VCaP (cell line): ENCODE measurements at regions not wholly inside any gene's neighbourhood (a gene's known extent, or its start where the extent isn't known, plus 50 kb on each side); places are given as distances from the start of the nearest gene placed in this dataset.

Source experiments
- H3K27ac ChIP-seq: fragments of 450-650 bp; 2 replicates; pipeline ENCODE4 v1.5.1; 2017
- TF ChIP-seq, protein P1 (sequence below): fragments of 450-650 bp; conservative IDR thresholded peaks from 2 replicates; pipeline ENCODE4 v1.5.1; 2017; ENCODE audit warnings: mild to moderate bottlenecking, moderate library complexity

DNA sequence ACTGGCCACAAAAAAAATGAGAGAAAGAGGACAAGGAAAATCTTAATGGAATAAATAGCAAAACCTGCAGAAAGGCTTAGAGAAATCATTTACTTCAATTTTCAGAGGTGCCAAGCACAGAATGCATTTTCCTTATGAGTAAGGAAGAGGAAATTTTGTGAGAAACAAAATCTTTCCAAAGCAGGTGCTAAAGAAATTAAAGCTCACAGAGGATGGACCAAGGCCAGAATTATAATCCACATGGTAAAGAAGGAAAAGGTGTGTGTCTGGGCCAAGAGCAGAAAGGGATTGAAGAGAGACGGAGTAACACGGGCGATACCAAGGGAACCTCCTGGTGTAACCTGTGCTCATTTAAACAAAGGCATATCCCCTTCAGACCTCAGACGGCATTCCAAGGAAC, 340.0 kb upstream of the NFIA start:
- H3K27ac ChIP-seq = no peak overlapping the region
- TF ChIP-seq, protein P1, sequence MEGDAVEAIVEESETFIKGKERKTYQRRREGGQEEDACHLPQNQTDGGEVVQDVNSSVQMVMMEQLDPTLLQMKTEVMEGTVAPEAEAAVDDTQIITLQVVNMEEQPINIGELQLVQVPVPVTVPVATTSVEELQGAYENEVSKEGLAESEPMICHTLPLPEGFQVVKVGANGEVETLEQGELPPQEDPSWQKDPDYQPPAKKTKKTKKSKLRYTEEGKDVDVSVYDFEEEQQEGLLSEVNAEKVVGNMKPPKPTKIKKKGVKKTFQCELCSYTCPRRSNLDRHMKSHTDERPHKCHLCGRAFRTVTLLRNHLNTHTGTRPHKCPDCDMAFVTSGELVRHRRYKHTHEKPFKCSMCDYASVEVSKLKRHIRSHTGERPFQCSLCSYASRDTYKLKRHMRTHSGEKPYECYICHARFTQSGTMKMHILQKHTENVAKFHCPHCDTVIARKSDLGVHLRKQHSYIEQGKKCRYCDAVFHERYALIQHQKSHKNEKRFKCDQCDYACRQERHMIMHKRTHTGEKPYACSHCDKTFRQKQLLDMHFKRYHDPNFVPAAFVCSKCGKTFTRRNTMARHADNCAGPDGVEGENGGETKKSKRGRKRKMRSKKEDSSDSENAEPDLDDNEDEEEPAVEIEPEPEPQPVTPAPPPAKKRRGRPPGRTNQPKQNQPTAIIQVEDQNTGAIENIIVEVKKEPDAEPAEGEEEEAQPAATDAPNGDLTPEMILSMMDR = no peak

DNA sequence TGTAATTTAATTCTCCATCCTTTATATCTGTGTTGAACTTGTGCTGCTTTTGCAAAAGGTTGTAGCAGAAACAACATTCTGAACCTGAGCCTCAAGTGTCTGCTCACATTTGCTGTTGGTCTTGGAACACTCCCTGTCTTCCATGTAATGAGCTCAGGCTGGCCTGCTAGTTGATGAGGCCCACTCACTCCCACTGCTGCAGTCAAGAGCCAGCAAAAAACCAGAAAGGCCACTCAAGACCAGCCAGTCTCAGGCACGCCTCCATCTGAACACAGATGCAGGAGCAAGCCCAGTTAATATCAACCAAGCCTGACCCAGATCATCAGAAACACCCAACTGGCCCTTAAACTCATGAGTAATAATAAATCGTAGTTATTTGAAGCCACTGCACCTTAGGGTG, 342.2 kb upstream of the NFIA start:
- TF ChIP-seq, protein P1 = no peak
- no peak overlapping the region for H3K27ac ChIP-seq

DNA sequence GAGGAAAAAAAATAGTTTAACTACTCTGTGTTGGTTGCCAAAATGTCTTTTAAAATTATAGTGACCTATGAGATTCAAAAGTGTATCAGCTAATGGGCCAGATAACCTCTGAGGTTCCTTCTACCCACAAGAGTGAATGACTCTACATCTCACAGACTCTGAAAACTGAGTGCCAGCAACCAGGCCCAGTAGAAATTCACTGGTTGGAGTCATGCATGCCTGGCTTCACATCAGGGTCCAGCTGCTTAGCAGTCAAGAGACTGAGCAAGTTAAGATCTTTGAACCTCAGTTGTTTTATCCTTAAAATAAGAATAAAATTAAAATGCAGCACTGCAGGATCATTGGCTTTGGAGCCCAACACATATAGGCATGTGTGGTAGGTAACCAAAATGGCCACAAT, 342.6 kb upstream of the NFIA start:
- TF ChIP-seq, protein P1 = no peak
- H3K27ac ChIP-seq = no peak overlapping the region

DNA sequence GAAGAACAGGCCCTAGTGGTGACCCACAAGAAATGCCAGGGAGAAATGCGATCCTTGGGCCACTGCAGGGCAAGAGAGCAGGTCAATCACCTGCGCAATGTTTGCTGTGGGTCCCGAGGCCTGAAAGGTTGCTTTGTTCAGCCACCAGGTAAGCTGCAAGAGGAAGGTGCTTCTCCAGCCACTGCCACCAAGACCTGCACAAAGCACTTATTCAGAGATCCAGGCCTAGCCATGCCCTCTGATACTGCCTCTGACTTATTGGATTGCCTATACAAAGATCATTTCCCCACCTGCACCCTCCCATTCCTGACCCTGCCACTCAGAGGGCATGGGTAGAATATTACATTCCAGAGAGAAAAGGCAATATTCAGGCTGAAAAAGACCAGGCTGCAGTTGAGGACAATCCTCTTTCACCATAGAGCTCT, 349.4 kb upstream of the NFIA start:
- H3K27ac ChIP-seq = no peak overlapping the region
- TF ChIP-seq, protein P1 = no peak

DNA sequence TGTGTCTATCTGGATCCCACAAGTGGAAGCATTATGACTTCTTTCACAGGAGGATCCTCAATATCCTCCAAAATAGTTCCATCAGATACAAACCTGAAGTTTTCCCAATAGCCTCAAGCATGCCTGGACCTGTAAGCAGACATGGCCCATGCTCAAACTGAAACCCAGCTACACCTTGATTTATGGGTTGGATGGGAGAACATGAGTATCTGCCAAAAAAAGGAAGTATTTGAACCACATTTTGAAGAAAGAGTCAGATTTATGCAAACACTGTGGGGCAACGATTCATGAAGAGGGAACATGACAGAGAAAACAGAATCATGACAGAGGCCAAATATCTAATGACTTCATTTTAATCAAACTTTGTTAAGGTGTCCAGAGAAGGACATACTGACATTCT, 351.0 kb upstream of the NFIA start:
- TF ChIP-seq, protein P1 = no peak
- H3K27ac ChIP-seq = no peak overlapping the region

DNA sequence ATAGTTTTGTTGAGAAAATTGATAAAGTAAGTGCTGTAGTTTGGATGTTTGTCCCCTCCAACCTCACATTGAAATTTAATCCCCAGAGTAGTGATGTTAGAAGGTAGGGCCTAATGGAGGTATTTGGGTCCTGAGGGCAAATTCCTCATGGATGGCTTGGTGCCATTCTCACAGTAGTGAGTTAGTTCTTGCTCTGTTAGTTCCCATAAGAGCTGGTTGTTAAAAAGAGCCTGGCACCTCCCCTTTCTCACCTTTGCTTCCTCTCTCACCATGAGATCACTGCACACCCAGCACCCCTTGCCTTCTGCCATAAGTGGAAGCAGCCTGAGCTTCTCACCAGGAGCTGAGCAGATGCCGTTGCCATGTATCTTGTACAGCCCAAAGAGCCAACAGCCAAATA, 354.8 kb upstream of the NFIA start:
- no peak overlapping the region for H3K27ac ChIP-seq
- TF ChIP-seq, protein P1 = no peak

DNA sequence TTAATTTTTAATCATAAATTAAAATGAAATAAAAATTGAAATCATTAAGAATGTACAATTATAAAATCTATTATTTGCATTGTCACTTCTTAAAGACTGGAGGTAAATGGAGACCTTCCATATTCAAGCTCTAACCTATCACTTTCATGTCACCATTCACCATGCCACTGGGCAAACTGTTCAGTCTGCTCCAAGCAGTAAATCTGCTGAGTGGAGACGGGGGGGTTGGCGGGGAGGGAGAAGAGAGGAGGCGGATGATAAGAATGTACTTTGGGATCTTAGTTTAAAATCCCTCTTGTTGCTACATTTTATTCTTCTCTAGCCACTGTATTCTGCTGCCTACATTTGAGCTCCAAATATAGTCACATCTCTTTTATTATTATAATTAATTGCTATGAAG, 365.9 kb upstream of the NFIA start:
- TF ChIP-seq, protein P1 = no peak
- no peak overlapping the region for H3K27ac ChIP-seq

DNA sequence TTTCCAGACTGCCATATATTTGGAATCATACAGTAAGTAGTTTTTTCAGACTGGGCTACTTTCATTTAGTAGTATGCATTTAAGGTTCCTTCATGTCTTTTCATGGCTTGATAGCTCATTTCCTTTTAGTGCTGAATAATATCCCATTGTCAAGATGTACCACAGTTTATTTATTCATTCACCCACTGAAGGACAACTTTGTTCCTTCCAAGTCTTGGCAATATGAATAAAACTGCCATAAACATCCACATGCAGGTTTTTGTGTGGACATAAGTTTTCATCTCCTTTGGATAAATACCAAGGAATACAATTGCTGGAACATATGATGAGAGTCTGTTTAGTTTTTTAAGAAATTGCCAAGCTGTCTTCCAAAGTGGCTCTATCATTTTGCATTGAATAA, 366.4 kb upstream of the NFIA start:
- TF ChIP-seq, protein P1 = no peak
- no peak overlapping the region for H3K27ac ChIP-seq
